HepG2 (cell line): ENCODE measurements at regions not wholly inside any gene's neighbourhood (a gene's known extent, or its start where the extent isn't known, plus 50 kb on each side); places are given as distances from the start of the nearest gene placed in this dataset.

Source experiments
- BORCS8-MEF2B ChIP-seq: sonication (generic); formaldehyde crosslinking; IDR thresholded peaks from 2 replicates; pipeline ENCODE4 v1.8.0; 2022; ENCODE audit warnings: mild to moderate bottlenecking, missing genetic modification reagents
- ZNF232 ChIP-seq: sonication (generic); formaldehyde crosslinking; IDR thresholded peaks from 2 replicates; pipeline ENCODE4 v1.4.0; 2020; ENCODE audit warnings: missing genetic modification reagents, borderline replicate concordance

GRCh38 chr3:19815805-19816204 is 118.2 kb downstream of the EFHB start:
- TF ChIP-seq BORCS8-MEF2B (CRISPR knock-in tag) (no peak), ZNF232 (CRISPR knock-in tag) (no peak)
